Stromal cell of bone marrow (primary cell): ENCODE measurements at regions not wholly inside any gene's neighbourhood (a gene's known extent, or its start where the extent isn't known, plus 50 kb on each side); places are given as distances from the start of the nearest gene placed in this dataset.
"Not testable (repeated sequence)": the region's sequence is repeated elsewhere in the genome, so short reads cannot be mapped to it uniquely, and the experiment has no call there.

ENCODE experiments used
- DNase-seq: peaks from one replicate; pipeline ENCODE4 v3.0.0-alpha.2; 2012; ENCODE audit warnings: low read depth

DNA sequence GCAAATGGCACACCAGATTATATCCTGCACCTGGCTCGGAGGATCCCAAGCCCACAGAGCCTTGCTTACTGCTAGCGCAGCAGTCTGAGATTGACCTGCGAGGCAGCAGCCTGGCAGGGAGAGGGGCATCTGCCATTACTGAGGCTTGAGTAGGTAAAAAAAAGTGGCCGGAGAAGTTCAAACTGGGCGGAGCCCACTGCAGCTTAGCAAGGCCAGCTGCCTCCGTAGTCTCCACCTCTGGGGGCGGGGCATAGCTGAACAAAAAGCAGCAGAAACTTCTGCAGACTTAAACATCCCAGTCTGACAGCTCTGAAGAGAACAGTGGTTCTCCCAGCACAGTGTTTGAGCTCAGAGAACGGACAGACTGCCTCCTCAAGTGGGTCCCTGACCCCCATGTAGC is 85.4 kb upstream of the TMEM170B start:
- not testable (repeated sequence) for DNase-seq

- no peak for DNase-seq
These were observed 87.5 kb upstream of the TMEM170B start for GRCh38 chr6:11450037-11450436.

GRCh38 chr6:11449408-11449807 is 88.1 kb upstream of the TMEM170B start:
- DNase-seq, result no peak

DNA sequence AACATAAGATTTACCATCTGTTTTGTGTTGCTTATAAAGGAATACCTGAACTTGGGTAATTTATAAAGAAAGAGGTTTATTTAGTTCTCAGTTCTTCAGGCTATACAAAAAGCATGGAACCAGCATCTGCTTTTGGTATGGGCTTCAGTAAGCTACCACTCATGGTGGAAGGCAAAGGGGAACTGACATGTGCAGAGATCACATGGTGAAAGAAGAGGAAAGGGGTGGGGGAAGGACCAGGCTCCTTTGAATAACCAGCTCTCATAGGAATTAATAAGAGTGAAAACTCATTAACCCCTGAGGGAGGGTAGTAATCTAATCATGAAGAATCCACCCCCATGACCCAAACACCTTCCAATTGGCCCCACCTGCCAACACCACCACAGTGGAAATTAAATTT is 89.5 kb upstream of the TMEM170B start:
- no peak for DNase-seq

DNA sequence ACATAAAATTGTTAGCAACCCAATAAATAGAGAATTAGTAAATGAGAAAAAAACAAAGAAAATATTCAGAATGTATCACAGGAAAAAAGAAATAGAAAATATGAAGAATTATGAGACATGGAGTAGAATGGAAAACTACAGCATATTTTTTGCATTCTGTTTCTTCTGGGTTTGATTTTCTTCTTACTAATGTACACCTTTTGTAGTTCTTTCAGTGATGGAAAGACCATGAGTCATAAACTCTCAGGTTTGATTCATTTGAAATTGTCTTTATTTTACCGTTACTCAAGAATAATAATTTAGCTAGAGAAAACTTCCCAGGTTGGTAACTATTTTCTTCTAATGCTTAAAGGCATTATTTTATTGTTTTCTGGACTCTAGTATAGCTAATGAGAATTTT is 90.3 kb upstream of the TMEM170B start:
- no peak for DNase-seq

GRCh38 chr6:11445146-11445545 is 92.4 kb upstream of the TMEM170B start:
- DNase-seq, result no peak

DNA sequence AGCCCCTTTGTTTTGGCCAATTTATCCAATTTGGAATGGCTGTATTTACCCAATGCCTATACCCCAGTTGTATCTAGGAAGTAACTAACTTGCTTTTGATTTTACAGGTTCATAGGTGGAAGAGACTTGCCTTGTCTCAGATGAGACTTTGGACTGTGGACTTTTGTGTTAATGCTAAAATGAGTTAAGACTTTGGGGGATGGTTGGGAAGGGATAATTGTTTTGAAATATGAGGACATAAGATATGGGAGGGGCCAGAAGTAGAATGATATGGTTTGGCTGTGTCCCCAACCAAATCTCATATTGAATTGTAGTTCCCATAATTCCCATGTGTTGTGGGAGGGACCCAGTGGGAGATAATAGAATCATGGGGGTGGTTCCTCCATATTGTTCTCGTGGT is 94.4 kb upstream of the TMEM170B start:
- DNase-seq, result not testable (repeated sequence)

DNA sequence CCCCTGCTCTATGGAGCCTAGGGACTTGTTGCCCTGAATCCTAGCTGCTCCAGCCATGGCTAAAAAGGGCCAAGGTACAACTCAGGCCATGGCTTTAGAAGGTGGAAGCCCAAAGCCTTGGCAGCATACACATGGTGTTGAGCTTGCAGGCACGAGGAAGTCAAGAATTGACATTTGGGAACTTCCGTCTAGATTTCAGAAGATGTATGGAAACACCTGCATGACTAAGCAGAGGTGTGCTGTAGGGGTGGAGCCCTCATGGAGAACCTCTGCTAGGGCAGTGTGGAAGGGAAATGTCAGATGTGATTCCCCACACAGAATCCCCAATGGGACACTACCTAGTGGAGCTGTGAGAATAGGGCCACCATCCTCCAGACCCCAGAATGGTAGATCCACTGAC is 95.1 kb upstream of the TMEM170B start:
- no peak for DNase-seq

DNA sequence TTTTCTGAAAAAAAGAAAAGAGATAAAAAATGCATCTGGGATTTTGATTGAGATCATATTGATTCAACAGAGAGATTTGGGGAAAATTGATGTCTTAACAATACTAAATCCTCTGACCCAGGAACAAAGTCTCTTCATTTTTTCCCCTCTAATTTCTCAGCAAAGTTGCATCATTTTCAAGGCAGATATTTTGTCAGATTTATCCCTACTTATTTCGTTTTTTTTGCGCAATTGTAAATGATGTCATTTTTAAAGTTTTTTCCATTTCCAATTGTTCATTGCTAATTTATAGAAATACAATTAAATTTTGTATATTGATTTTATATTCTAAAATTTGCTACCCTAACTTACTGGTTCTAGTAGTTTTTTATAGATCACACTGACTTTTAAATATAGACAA is 97.7 kb upstream of the TMEM170B start:
- DNase-seq, result no peak

GRCh38 chr6:11439017-11439420 is 98.5 kb upstream of the TMEM170B start:
- DNase-seq, result peak; percentile 23

DNA sequence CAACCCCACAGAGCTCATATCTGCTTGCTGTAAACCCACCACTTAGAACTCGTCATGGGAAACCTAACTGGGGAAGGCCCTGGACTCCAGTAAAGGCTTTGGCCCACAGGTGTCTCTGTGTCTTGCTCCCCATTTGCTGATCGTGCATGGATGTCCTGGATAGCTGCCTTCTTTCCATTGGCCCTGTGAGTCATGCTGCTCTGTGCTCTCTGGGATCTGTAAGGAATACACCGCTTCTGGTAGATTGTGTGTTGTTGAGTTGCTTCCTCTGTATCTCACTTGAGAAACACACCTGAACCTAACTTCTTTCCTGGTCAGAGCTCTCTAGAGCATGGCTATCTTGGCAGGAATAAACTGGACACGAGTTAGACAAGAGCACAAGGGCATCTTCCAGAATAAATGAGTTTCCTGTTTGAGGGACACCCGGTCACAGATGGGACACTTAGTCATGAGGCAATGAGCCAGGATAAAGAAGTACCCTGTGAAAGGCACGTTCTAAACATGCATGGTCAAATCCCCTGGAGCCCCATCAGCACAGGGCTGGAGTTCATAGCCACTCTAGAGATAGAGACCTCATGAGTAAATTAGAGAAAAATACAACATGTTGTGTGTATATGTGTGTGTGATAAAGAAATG is 99.6 kb upstream of the TMEM170B start:
- no peak for DNase-seq

- DNase-seq, result no peak
These were observed 100.9 kb upstream of the TMEM170B start for GRCh38 chr6:11436508-11437096.

GRCh38 chr6:11434565-11435326 is 102.8 kb upstream of the TMEM170B start:
- peak; percentile 69 for DNase-seq

DNA sequence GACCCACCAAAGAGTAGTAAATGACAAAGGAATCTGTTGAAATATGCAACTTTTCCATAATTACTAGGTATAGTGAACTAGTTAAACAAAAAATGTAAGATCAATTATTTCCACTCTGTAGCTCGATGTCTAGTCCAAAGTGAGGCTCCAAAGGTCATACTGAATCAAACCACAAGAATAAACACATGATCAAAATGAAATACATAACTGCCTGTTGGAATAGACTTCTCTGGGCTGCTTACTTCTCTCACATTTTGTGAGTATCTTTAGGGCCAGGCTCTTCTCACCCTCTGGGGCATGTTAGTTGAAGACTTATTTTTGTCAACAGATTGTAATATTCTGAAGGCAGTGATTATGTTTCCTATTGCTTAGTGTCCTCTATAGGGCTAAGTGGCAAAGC is 103.7 kb upstream of the TMEM170B start:
- DNase-seq, result no peak

DNA sequence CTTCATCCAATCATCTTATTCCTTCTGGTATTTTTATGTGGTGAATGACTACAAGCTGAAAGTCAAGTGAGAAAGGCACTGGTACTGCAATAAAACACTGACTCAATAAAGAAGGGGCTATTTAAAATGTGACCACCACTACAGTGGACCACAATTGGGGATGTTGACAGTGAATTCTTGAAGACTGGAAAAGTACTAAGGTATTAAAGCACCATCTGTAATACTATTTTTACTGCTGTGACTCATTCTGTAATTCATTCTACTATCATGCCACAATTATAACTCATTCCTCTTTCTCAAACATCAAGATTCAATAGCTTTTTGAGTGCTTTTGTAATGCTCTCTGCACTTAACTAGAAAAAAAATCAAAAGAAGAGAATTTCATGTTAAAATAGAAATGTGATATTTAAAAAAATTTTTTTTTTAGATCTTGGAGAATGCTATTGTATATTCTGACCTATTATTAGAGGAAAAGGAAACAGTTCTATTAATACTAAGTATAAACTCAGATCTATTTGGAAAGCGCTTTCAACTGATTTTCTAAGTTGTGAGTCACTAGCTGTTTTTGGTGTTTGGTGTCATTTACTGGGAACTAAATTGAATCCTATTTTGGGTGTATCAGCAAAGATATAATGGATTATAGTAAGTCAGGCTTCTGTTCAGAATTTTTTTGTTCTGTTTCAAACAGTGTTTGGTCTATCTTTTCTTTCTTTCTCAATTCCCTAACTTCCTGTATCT is 104.7 kb upstream of the TMEM170B start:
- DNase-seq, result peak; percentile 66

DNA sequence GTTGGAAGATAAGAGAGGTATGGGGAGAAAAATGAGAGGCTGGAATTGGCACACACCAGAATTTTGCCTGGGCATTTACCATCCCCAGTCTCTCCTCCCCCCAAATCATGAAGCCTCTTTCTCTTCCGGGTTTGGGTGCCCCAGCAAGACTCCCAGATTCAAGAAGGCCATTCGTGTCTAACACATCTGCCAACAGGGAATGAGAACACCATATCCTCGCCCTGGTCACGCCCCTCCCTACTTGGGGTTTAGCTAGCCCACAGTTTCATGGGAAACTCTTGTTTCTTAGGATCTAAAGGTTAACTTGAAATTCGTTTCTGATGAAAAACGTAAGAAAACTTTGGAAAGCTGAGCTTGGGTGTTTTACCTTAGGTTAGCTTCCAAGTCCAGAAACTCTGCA is 105.5 kb upstream of the TMEM170B start:
- DNase-seq, result no peak

DNA sequence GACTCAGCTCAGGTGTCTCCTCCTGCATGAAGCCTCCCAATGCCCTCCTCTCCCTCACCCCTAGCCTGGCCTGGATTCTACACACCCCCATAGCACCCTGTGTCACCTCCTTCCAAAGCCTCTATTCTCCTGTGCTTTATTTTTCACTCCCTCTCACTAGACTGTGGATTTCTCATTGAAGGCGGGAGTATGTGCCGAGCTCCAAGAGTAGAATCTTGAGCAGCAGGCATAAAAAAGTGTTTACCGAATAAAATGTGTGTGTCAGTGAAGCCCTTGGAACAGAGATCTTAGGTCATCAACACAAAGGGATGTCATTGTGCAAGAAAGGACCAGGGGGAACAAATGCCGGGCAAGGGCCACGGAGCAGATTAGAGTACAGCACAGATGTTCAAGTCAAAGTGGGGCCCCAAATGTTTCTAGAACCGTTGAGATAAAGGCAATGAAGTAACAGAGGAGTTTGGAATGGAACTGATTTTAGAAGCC is 106.1 kb upstream of the TMEM170B start:
- no peak for DNase-seq

DNA sequence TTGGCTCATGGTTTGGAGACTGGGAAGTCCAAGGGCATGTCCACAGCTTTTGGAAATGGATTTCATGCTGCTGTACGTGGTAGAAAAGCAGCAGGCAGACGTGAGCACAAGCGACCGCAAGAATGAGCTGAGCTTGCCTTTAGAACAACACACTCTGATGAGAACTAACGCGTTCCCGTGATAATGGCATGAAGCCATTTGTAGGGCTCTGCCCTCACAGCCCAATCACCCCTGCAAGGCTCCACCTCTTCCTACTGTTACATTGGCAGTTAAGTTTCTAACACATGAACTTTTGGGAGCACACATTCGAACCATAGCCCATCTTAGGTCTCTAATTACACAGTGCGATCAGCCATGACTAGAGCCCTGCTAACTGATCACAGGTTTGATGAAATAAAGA is 107.5 kb upstream of the TMEM170B start:
- DNase-seq, result peak; percentile 35

DNA sequence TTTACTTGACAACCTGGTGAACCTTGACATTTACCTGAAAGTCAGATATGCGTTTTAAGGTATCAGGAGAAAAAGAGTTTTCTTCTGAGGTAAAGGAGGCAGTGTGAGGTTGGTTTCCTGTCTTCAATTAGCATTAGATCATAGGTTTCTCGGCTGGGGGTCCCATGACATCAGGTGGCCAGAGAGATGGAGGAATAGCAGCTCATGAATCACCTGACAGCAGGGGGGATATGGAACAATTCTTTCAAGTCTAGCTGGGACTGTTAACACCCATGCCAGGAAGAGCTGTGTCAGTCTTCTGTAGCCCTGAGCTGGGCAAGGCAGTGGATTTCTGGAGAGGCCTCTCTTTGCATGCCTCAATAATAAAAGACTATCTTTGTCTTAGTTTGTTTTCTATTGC is 108.0 kb upstream of the TMEM170B start:
- DNase-seq, result no peak

- DNase-seq, result peak; percentile 27
These were observed 108.7 kb upstream of the TMEM170B start for GRCh38 chr6:11428895-11429294.

- no peak for DNase-seq
These were observed 109.2 kb upstream of the TMEM170B start for GRCh38 chr6:11428371-11428770.

- no peak for DNase-seq
These were observed 109.8 kb upstream of the TMEM170B start for GRCh38 chr6:11427723-11428245.
